GM19351 (cell line): ENCODE measurements at regions not wholly inside any gene's neighbourhood (a gene's known extent, or its start where the extent isn't known, plus 50 kb on each side); places are given as distances from the start of the nearest gene placed in this dataset.
"Not testable (repeated sequence)": the region's sequence is repeated elsewhere in the genome, so short reads cannot be mapped to it uniquely, and the experiment has no call there.

Source experiments
- ATAC-seq: cut with Tn5 transposase; IDR thresholded peaks from one replicate; pipeline ENCODE4 v1.9.1; 2021; ENCODE audit warnings: mild to moderate bottlenecking, moderate library complexity; ENCODE audit not compliant: unreplicated experiment

- ATAC-seq = no peak
These were observed 205.5 kb downstream of the NPR3 start for GRCh38 chr5:32916648-32917047.

- no peak for ATAC-seq
These were observed 217.6 kb downstream of the NPR3 start for GRCh38 chr5:32928761-32929160.

GRCh38 chr5:32931438-32931837 lies 220.3 kb downstream of the NPR3 start:
- not testable (repeated sequence) for ATAC-seq

- no peak for ATAC-seq
These were observed 221.3 kb downstream of the NPR3 start for GRCh38 chr5:32932241-32932935.

GRCh38 chr5:32933692-32934091 lies 222.6 kb downstream of the NPR3 start:
- ATAC-seq = no peak

GRCh38 chr5:32934529-32934928 lies 223.4 kb downstream of the NPR3 start:
- ATAC-seq = no peak

GRCh38 chr5:32935283-32935682 lies 224.2 kb downstream of the NPR3 start:
- no peak for ATAC-seq

GRCh38 chr5:32936329-32936728 lies 225.2 kb downstream of the NPR3 start:
- no peak for ATAC-seq

GRCh38 chr5:32942225-32942989 lies 231.3 kb downstream of the NPR3 start:
- ATAC-seq = peak; percentile 93

- ATAC-seq = no peak
These were observed 238.3 kb downstream of the NPR3 start for GRCh38 chr5:32949286-32949970.

- no peak for ATAC-seq
These were observed 239.9 kb downstream of the NPR3 start for GRCh38 chr5:32951003-32951402.

- no peak for ATAC-seq
These were observed 240.8 kb downstream of the NPR3 start for GRCh38 chr5:32951878-32952277.

- not testable (repeated sequence) for ATAC-seq
These were observed 241.3 kb downstream of the NPR3 start for GRCh38 chr5:32952421-32952820.

GRCh38 chr5:32953694-32954093 lies 242.6 kb downstream of the NPR3 start:
- no peak for ATAC-seq

GRCh38 chr5:32955814-32956213 lies 244.7 kb downstream of the NPR3 start:
- no peak for ATAC-seq

- ATAC-seq = no peak
These were observed 249.4 kb downstream of the NPR3 start for GRCh38 chr5:32960340-32961058.

GRCh38 chr5:32961059-32961415 lies 249.9 kb downstream of the NPR3 start:
- ATAC-seq = no peak

GRCh38 chr5:32964261-32964660 lies 253.1 kb downstream of the NPR3 start:
- no peak for ATAC-seq

GRCh38 chr5:32973646-32974045 lies 262.5 kb downstream of the NPR3 start:
- ATAC-seq = no peak

- ATAC-seq = no peak
These were observed 264.7 kb downstream of the NPR3 start for GRCh38 chr5:32975656-32976375.

GRCh38 chr5:32981061-32981460 lies 269.9 kb downstream of the NPR3 start:
- ATAC-seq = no peak
